CD4-positive, alpha-beta T cell (primary cell): ENCODE measurements at regions not wholly inside any gene's neighbourhood (a gene's known extent, or its start where the extent isn't known, plus 50 kb on each side); places are given as distances from the start of the nearest gene placed in this dataset.

Experiments used
- ATAC-seq: fragments of 200-7000 bp; cut with Tn5 transposase; one replicate; pipeline ENCODE4 v1.10.0; 2022; ENCODE audit warnings: mild to moderate bottlenecking; ENCODE audit not compliant: poor library complexity
- CTCF ChIA-PET: fragments of 350-600 bp; sonication (Branson Sonifier 250); formaldehyde crosslinking; loops from one replicate; lab custom pipeline; 2021; ENCODE audit warnings: antibody characterized with exemption, inconsistent platforms; lab: Charles Lee
- POLR2A ChIA-PET: fragments of 350-600 bp; sonication (Branson Sonifier 250); formaldehyde crosslinking; loops from one replicate; lab custom pipeline; 2021; ENCODE audit warnings: antibody characterized with exemption, inconsistent platforms; lab: Charles Lee
- DNase-seq, 14 experiments: peaks; one replicate each; pipeline ENCODE4 v3.0.0-alpha.2; 2013 to 2020; ENCODE audit warnings: mixed read lengths in 2 of 14
- H3K27ac ChIP-seq, 2 donors: one replicate each; pipeline versions ENCODE4 v1.5.1 to v1.7.0; 2013; ENCODE audit warnings: low read length in 2 of 2, low read depth in 1 of 2, mild to moderate bottlenecking in 1 of 2
- H3K27me3 ChIP-seq, 2 experiments: 1 replicate in 1 of 2; 2 replicates in 1 of 2; pipeline versions ENCODE4 v1.6.1 to v1.7.0; 2013; ENCODE audit warnings: low read length in 2 of 2, control low read depth in 1 of 2, mild to moderate bottlenecking in 1 of 2, moderate library complexity in 1 of 2; ENCODE audit not compliant: insufficient read depth in 2 of 2, control insufficient read depth in 1 of 2
- H3K36me3 ChIP-seq: one replicate; pipeline ENCODE4 v1.6.1; 2013; ENCODE audit warnings: low read length, control low read depth; ENCODE audit not compliant: insufficient read depth
- H3K4me1 ChIP-seq: one replicate; pipeline ENCODE4 v1.6.1; 2013; ENCODE audit warnings: low read length, control low read depth; ENCODE audit not compliant: insufficient read depth
- H3K4me3 ChIP-seq: one replicate; pipeline ENCODE4 v1.5.1; 2013; ENCODE audit warnings: mild to moderate bottlenecking, low read length, moderate library complexity
- H3K9me3 ChIP-seq, 2 experiments: 1 replicate in 1 of 2; 2 replicates in 1 of 2; pipeline versions ENCODE4 v1.6.1 to v1.7.0; 2013; ENCODE audit warnings: low read length in 2 of 2, mild to moderate bottlenecking in 2 of 2, control low read depth in 1 of 2, moderate library complexity in 1 of 2; ENCODE audit not compliant: control insufficient read depth in 1 of 2, insufficient read depth in 1 of 2
- H3K27ac Mint-ChIP-seq: one replicate; pipeline ENCODE4 v1.8.0; 2020; ENCODE audit warnings: mixed read lengths
- H3K27me3 Mint-ChIP-seq: one replicate; pipeline ENCODE4 v1.8.0; 2021; ENCODE audit warnings: mixed read lengths
- H3K36me3 Mint-ChIP-seq: one replicate; pipeline ENCODE4 v1.8.0; 2021; ENCODE audit warnings: low read depth, mixed read lengths
- H3K4me1 Mint-ChIP-seq: one replicate; pipeline ENCODE4 v1.8.0; 2021; ENCODE audit warnings: low read depth, mixed read lengths
- H3K4me3 Mint-ChIP-seq: one replicate; pipeline ENCODE4 v1.8.0; 2020; ENCODE audit warnings: mild to moderate bottlenecking, mixed read lengths
- H3K9me3 Mint-ChIP-seq: one replicate; pipeline ENCODE4 v1.8.0; 2020; ENCODE audit warnings: mixed read lengths
- CTCF ChIP-seq: fragments of 200-600 bp; IDR thresholded peaks from one replicate; pipeline ENCODE4 v1.8.0; 2022; ENCODE audit warnings: antibody characterized with exemption, mild to moderate bottlenecking
- intact Hi-C, 2 experiments: fragments of 100-400 bp; cut with DNase I in 1 of 2; cut with micrococcal nuclease in 1 of 2; formaldehyde crosslinking; loops; one replicate each; pipeline versions ENCODE4 v1.15.1 to v1.9.0; 2023 to 2025; cut with DNase I, micrococcal nuclease

DNA sequence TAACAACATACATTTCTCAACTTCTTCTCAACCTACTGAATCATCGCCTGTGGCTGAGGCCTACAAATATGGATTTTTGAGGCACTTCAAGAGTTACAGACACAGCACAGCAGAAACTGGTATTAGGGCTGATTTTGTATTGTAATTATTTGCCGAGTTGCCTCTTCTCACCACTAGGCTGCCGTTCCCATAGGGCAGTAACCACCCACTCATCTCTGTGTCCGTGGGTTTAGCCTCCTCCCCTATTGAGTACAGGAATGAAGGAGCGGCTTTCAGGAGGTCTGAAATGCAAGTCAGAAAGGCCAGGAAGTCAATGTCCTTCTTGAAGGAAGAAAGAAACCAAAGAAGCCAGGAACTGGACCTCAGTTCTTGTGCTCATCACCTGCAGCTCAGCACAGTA lies 220.8 kb downstream of the MTHFS start:
- no peak overlapping the region for H3K27ac ChIP-seq
- POLR2A ChIA-PET: no interaction called here
- DNase-seq: no peak
- no peak for TF ChIP-seq CTCF
- peaks cover 0 to 7% of the 10 kb centered on the region in 2 experiments for H3K27me3 ChIP-seq
- no peaks in the 10 kb centered on the region for H3K9me3 ChIP-seq
- no peak overlapping the region for H3K4me3 ChIP-seq
- intact Hi-C loops: no loop called here
- Mint-ChIP-seq H3K9me3 (no peaks in the 10 kb centered on the region), H3K36me3 (no peaks in the 10 kb centered on the region), H3K27ac (no peak overlapping the region), H3K4me3 (no peak overlapping the region), H3K4me1 (no peaks in the 10 kb centered on the region), H3K27me3 (peaks cover 43% of the 10 kb centered on the region)
- H3K4me1 ChIP-seq: no peaks in the 10 kb centered on the region
- H3K36me3 ChIP-seq: no peaks in the 10 kb centered on the region
- CTCF ChIA-PET: no interaction called here
- no peak for ATAC-seq

DNA sequence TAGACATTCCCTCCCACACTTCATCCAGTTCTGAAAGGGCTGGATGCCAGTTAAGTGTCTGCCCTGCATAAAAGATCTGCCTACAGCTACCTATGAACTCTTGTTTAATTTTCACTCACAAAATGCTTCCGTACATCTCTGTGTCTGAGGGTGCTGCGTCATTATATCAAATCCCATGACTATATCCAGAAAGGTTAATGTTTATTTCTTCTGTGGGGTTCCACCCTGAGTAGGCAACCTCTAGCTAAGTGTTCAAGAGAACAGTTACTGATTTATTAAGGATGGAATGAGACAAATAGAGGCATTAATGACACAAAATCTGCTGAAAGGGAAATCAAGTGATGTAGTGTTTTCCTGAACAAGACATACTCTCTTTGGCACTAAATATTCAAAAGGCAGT lies 220.2 kb downstream of the MTHFS start:
- ATAC-seq (no peak), DNase-seq (no peak)
- Histone ChIP-seq H3K9me3 (no peaks in the 10 kb centered on the region), H3K4me3 (no peak overlapping the region), H3K36me3 (no peaks in the 10 kb centered on the region), H3K27me3 (peaks cover 0 to 8% of the 10 kb centered on the region in 2 experiments), H3K4me1 (no peaks in the 10 kb centered on the region), H3K27ac (no peak overlapping the region)
- ChIA-PET CTCF (no interaction called here), POLR2A (no interaction called here)
- Mint-ChIP-seq H3K4me3 (no peak overlapping the region), H3K36me3 (no peaks in the 10 kb centered on the region), H3K9me3 (no peaks in the 10 kb centered on the region), H3K27ac (no peak overlapping the region), H3K4me1 (no peaks in the 10 kb centered on the region), H3K27me3 (peaks cover 40% of the 10 kb centered on the region)
- no peak for TF ChIP-seq CTCF
- intact Hi-C loops: no loop called here

- Histone ChIP-seq H3K27ac (no peak overlapping the region), H3K4me3 (no peak overlapping the region), H3K4me1 (no peaks in the 10 kb centered on the region), H3K27me3 (peaks cover 0 to 8% of the 10 kb centered on the region in 2 experiments), H3K36me3 (no peaks in the 10 kb centered on the region), H3K9me3 (no peaks in the 10 kb centered on the region)
- Mint-ChIP-seq H3K36me3 (no peaks in the 10 kb centered on the region), H3K27me3 (peaks cover 40% of the 10 kb centered on the region), H3K4me1 (no peaks in the 10 kb centered on the region), H3K27ac (no peak overlapping the region), H3K9me3 (no peaks in the 10 kb centered on the region), H3K4me3 (no peak overlapping the region)
- ChIA-PET CTCF (no interaction called here), POLR2A (no interaction called here)
- no peak for TF ChIP-seq CTCF
- intact Hi-C loops: no loop called here
- no peak for ATAC-seq
- DNase-seq: no peak
Measured at GRCh38 chr15:79677241-79677640, 219.6 kb downstream of the MTHFS start.
